Liver (tissue), 3 donors: ENCODE measurements at regions not wholly inside any gene's neighbourhood (a gene's known extent, or its start where the extent isn't known, plus 50 kb on each side); places are given as distances from the start of the nearest gene placed in this dataset.

Experiments
- HNF4A ChIP-seq, 2 donors: conservative IDR thresholded peaks; 2 replicates each; pipeline ENCODE4 v1.6.1; 2016; ENCODE audit warnings: antibody characterized with exemption in 2 of 2, mild to moderate bottlenecking in 2 of 2
- RAD21 ChIP-seq, 2 donors: IDR thresholded peaks; 2 replicates each; pipeline ENCODE4 v1.6.1; 2016; ENCODE audit warnings: antibody characterized with exemption in 2 of 2, mild to moderate bottlenecking in 2 of 2
- TAF1 ChIP-seq: conservative IDR thresholded peaks from 2 replicates; pipeline ENCODE4 v1.6.1; 2016; ENCODE audit warnings: antibody characterized with exemption, mild to moderate bottlenecking
- TF ChIP-seq, protein P1 (sequence below): fragments of 150-350 bp; IDR thresholded peaks from 2 replicates; pipeline ENCODE4 v1.5.1; 2017; ENCODE audit warnings: improper control_type of control experiment, low read depth, low read length; ENCODE audit not compliant: missing input control
- TF ChIP-seq, protein P2 (sequence below): IDR thresholded peaks from 2 replicates; pipeline ENCODE4 v1.6.1; 2016; ENCODE audit warnings: antibody characterized with exemption, mild to moderate bottlenecking
- donor health status: healthy.
- donor health status: healthy.

DNA sequence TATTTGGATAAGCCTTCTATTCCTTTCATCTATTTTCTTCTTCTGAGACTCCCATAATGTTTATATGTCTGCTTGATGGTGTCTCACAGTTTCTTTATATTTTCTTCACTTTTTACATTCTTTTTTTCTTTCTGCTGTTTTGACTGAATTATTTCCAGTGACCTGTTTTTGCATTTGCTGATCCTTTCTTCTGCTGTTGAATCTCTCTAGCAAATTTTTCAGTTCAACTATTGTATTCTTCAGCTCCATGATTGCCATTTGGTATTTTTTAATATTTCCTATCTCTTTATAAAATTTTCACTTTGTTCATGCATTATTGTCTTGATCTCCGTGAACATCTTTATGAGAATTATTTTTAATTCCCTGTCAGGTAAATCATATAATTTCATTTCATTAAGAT lies 122.3 kb upstream of the ST6GALNAC5 start:
- TF ChIP-seq, protein P1, sequence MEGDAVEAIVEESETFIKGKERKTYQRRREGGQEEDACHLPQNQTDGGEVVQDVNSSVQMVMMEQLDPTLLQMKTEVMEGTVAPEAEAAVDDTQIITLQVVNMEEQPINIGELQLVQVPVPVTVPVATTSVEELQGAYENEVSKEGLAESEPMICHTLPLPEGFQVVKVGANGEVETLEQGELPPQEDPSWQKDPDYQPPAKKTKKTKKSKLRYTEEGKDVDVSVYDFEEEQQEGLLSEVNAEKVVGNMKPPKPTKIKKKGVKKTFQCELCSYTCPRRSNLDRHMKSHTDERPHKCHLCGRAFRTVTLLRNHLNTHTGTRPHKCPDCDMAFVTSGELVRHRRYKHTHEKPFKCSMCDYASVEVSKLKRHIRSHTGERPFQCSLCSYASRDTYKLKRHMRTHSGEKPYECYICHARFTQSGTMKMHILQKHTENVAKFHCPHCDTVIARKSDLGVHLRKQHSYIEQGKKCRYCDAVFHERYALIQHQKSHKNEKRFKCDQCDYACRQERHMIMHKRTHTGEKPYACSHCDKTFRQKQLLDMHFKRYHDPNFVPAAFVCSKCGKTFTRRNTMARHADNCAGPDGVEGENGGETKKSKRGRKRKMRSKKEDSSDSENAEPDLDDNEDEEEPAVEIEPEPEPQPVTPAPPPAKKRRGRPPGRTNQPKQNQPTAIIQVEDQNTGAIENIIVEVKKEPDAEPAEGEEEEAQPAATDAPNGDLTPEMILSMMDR = no peak
- TF ChIP-seq TAF1 (no peak), HNF4A (conservative IDR thresholded peaks at IDR 0.05) (no peak), RAD21 (IDR thresholded peaks at IDR 0.05) (no peak)
- TF ChIP-seq, protein P2, sequence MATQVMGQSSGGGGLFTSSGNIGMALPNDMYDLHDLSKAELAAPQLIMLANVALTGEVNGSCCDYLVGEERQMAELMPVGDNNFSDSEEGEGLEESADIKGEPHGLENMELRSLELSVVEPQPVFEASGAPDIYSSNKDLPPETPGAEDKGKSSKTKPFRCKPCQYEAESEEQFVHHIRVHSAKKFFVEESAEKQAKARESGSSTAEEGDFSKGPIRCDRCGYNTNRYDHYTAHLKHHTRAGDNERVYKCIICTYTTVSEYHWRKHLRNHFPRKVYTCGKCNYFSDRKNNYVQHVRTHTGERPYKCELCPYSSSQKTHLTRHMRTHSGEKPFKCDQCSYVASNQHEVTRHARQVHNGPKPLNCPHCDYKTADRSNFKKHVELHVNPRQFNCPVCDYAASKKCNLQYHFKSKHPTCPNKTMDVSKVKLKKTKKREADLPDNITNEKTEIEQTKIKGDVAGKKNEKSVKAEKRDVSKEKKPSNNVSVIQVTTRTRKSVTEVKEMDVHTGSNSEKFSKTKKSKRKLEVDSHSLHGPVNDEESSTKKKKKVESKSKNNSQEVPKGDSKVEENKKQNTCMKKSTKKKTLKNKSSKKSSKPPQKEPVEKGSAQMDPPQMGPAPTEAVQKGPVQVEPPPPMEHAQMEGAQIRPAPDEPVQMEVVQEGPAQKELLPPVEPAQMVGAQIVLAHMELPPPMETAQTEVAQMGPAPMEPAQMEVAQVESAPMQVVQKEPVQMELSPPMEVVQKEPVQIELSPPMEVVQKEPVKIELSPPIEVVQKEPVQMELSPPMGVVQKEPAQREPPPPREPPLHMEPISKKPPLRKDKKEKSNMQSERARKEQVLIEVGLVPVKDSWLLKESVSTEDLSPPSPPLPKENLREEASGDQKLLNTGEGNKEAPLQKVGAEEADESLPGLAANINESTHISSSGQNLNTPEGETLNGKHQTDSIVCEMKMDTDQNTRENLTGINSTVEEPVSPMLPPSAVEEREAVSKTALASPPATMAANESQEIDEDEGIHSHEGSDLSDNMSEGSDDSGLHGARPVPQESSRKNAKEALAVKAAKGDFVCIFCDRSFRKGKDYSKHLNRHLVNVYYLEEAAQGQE = no peak
